Kidney tubule cell (primary cell): ENCODE measurements at regions not wholly inside any gene's neighbourhood (a gene's known extent, or its start where the extent isn't known, plus 50 kb on each side); places are given as distances from the start of the nearest gene placed in this dataset.
A peak's percentile ranks its signal among the peaks of the same experiment; 100 is the strongest.
"Not testable (repeated sequence)": the region's sequence is repeated elsewhere in the genome, so short reads cannot be mapped to it uniquely, and the experiment has no call there.

Experiments used
- DNase-seq: peaks from one replicate; pipeline ENCODE4 v3.0.0-alpha.2; 2018; ENCODE audit warnings: low spot score

- no peak for DNase-seq
Observed at GRCh38 chr19:56894626-56895025, 54.1 kb upstream of the PEG3 start.

GRCh38 chr19:56896095-56896494 is 55.6 kb upstream of the PEG3 start:
- DNase-seq = no peak

- DNase-seq = no peak
Observed at GRCh38 chr19:56899943-56900342, 59.4 kb upstream of the PEG3 start.

- no peak for DNase-seq
Observed at GRCh38 chr19:56900573-56901097, 60.1 kb upstream of the PEG3 start.

- DNase-seq = no peak
Observed at GRCh38 chr19:56905631-56906150, 65.2 kb upstream of the PEG3 start.

- DNase-seq = no peak
Observed at GRCh38 chr19:56912401-56913112, 72.0 kb upstream of the PEG3 start.

GRCh38 chr19:56913113-56913455 is 72.6 kb upstream of the PEG3 start:
- DNase-seq = not testable (repeated sequence)

GRCh38 chr19:56916528-56916927 is 76.0 kb upstream of the PEG3 start:
- no peak for DNase-seq

- DNase-seq = no peak
Observed at GRCh38 chr19:56917529-56917928, 77.0 kb upstream of the PEG3 start.

GRCh38 chr19:56917998-56918397 is 77.5 kb upstream of the PEG3 start:
- DNase-seq = no peak

GRCh38 chr19:56918682-56919307 is 78.3 kb upstream of the PEG3 start:
- DNase-seq = no peak

- DNase-seq = no peak
Observed at GRCh38 chr19:56919308-56919995, 78.9 kb upstream of the PEG3 start.

- DNase-seq = not testable (repeated sequence)
Observed at GRCh38 chr19:56926094-56926493, 85.6 kb upstream of the PEG3 start.

GRCh38 chr19:56927294-56927693 is 86.8 kb upstream of the PEG3 start:
- DNase-seq = no peak

- DNase-seq = peak; percentile 74
Observed at GRCh38 chr19:56927791-56928207, 87.3 kb upstream of the PEG3 start.

GRCh38 chr19:56930647-56931535 is 90.4 kb upstream of the PEG3 start:
- DNase-seq = no peak

- no peak for DNase-seq
Observed at GRCh38 chr19:56933014-56933705, 92.6 kb upstream of the PEG3 start.

- DNase-seq = no peak
Observed at GRCh38 chr19:56934438-56935090, 94.0 kb upstream of the PEG3 start.

- DNase-seq = no peak
Observed at GRCh38 chr19:56939951-56940350, 99.4 kb upstream of the PEG3 start.

- no peak for DNase-seq
Observed at GRCh38 chr19:56942756-56943155, 102.2 kb upstream of the PEG3 start.

- DNase-seq = no peak
Observed at GRCh38 chr19:56946159-56946558, 105.6 kb upstream of the PEG3 start.
